ENCODE measurements at regions not wholly inside any gene's neighbourhood (a gene's known extent, or its start where the extent isn't known, plus 50 kb on each side); places are given as distances from the start of the nearest gene placed in this dataset.
"Not testable (repeated sequence)": the region's sequence is repeated elsewhere in the genome, so short reads cannot be mapped to it uniquely, and the experiment has no call there.

GRCh38 chr4:55028196-55028595, 97.2 kb downstream of the KDR start:
- Mint-ChIP-seq H3K9me3 (no peaks in the 10 kb centered on the region), H3K4me1 (no peaks in the 10 kb centered on the region), H3K4me3 (no peak overlapping the region), H3K36me3 (ENCODE audit: low read depth) (no peaks in the 10 kb centered on the region), H3K27ac (no peak overlapping the region), H3K27me3 (ENCODE audit: low read depth) (peaks cover 4% of the 10 kb centered on the region)
- no peak for TF ChIP-seq CTCF (IDR thresholded peaks at IDR 0.05; ENCODE audit: unreplicated experiment in 3 of 3)

- Mint-ChIP-seq H3K27ac (no peak overlapping the region), H3K4me1 (no peaks in the 10 kb centered on the region), H3K36me3 (ENCODE audit: low read depth) (no peaks in the 10 kb centered on the region), H3K27me3 (ENCODE audit: low read depth) (peaks cover 4% of the 10 kb centered on the region), H3K9me3 (no peaks in the 10 kb centered on the region), H3K4me3 (no peak overlapping the region)
- no peak for TF ChIP-seq CTCF (IDR thresholded peaks at IDR 0.05; ENCODE audit: unreplicated experiment in 3 of 3)
Measured at GRCh38 chr4:55027596-55027995, 97.8 kb downstream of the KDR start.

GRCh38 chr4:55025456-55025855, 99.9 kb downstream of the KDR start:
- H3K4me3 Mint-ChIP-seq; H3K27ac Mint-ChIP-seq; H3K9me3 Mint-ChIP-seq; H3K27me3 Mint-ChIP-seq (ENCODE audit: low read depth); H3K4me1 Mint-ChIP-seq; H3K36me3 Mint-ChIP-seq (ENCODE audit: low read depth): not testable (repeated sequence)

- Mint-ChIP-seq H3K9me3 (peaks cover 2% of the 10 kb centered on the region), H3K4me1 (no peaks in the 10 kb centered on the region), H3K4me3 (no peak overlapping the region), H3K36me3 (ENCODE audit: low read depth) (peaks cover 3% of the 10 kb centered on the region), H3K27me3 (ENCODE audit: low read depth) (peaks cover 4% of the 10 kb centered on the region), H3K27ac (no peak overlapping the region)
- TF ChIP-seq CTCF (IDR thresholded peaks at IDR 0.05; ENCODE audit: unreplicated experiment in 3 of 3), result no peak
Measured at GRCh38 chr4:55023030-55023429, 102.4 kb downstream of the KDR start.

GRCh38 chr4:55021214-55021613, 104.2 kb downstream of the KDR start:
- peaks cover 3% of the 10 kb centered on the region for H3K36me3 Mint-ChIP-seq (ENCODE audit: low read depth)
- H3K27ac Mint-ChIP-seq, result no peak overlapping the region

GRCh38 chr4:55020131-55020530, 105.3 kb downstream of the KDR start:
- Mint-ChIP-seq H3K27me3 (ENCODE audit: low read depth) (no peaks in the 10 kb centered on the region), H3K27ac (no peak overlapping the region), H3K9me3 (peaks cover 2% of the 10 kb centered on the region), H3K4me1 (no peaks in the 10 kb centered on the region), H3K4me3 (no peak overlapping the region), H3K36me3 (ENCODE audit: low read depth) (peaks cover 3% of the 10 kb centered on the region)
- no peak for TF ChIP-seq CTCF (IDR thresholded peaks at IDR 0.05; ENCODE audit: unreplicated experiment in 3 of 3)

More at GRCh38 chr4:55021214-55021613, 104.2 kb downstream of the KDR start:
- H3K27me3 Mint-ChIP-seq (ENCODE audit: low read depth), result no peaks in the 10 kb centered on the region
- TF ChIP-seq CTCF (IDR thresholded peaks at IDR 0.05; ENCODE audit: unreplicated experiment in 3 of 3), result no peak
- H3K9me3 Mint-ChIP-seq, result peaks cover 2% of the 10 kb centered on the region
- no peak overlapping the region for H3K4me3 Mint-ChIP-seq
- H3K4me1 Mint-ChIP-seq, result no peaks in the 10 kb centered on the region

All from nephron (organoid).